HepG2 (cell line): ENCODE measurements at regions not wholly inside any gene's neighbourhood (a gene's known extent, or its start where the extent isn't known, plus 50 kb on each side); places are given as distances from the start of the nearest gene placed in this dataset.

ENCODE experiments used
- ATAC-seq: fragments of 200-7000 bp; cut with Tn5 transposase; 3 replicates; pipeline ENCODE4 v1.9.1; 2020; ENCODE audit warnings: mild to moderate bottlenecking, moderate library complexity
- BruUV-seq: library from RNA; stranded (reverse); fragments of 400-500 nt; replicated peaks from 2 replicates; lab custom pipeline; 2021; lab: Mats Ljungman, UMichigan
- CTCF ChIA-PET: fragments of 300-600 bp; formaldehyde crosslinking; extraction: SDS; loops from one replicate; lab custom pipeline; 2021; ENCODE audit warnings: low total read pairs, inconsistent platforms, low intra/inter-chr PET ratio; lab: Yijun Ruan, JAX
- POLR2A ChIA-PET: fragments of 350-600 bp; sonication (Branson Sonifier 250); formaldehyde crosslinking; loops from one replicate; lab custom pipeline; 2020; ENCODE audit warnings: antibody characterized with exemption, inconsistent platforms; lab: Yijun Ruan, JAX
- DNase-seq: peaks from one replicate; pipeline ENCODE4 v3.0.0-alpha.2; 2015; ENCODE audit warnings: low spot score
- FAIRE-seq: peaks from 3 replicates; lab custom pipeline; 2011; peaks lifted over from hg19 to GRCh38; lab: Jason Lieb, UNC
- H2AFZ ChIP-seq: one replicate; pipeline ENCODE4 v1.6.1; 2011; ENCODE audit warnings: low read length, inconsistent platforms
- H3K27ac ChIP-seq: fragments of 300-600 bp; 3 replicates; pipeline ENCODE4 v1.8.0; 2011; ENCODE audit warnings: mixed run types, mild to moderate bottlenecking, mixed read lengths, low read length, inconsistent platforms; ENCODE audit not compliant: insufficient read depth; ENCODE audit errors: extremely low read length
- H3K27me3 ChIP-seq, 2 experiments: fragments of 200-600 bp in 1 of 2; 2 replicates in 1 of 2; 3 replicates in 1 of 2; pipeline versions ENCODE4 v1.6.0 to v1.8.0; 2011; ENCODE audit warnings: low read length in 2 of 2, mild to moderate bottlenecking in 2 of 2, moderate library complexity in 2 of 2, inconsistent platforms in 1 of 2; ENCODE audit not compliant: insufficient read depth in 2 of 2, control insufficient read depth in 1 of 2
- H3K36me3 ChIP-seq, 2 experiments: fragments of 200-600 bp in 1 of 2; replicated peaks in 1 of 2; 2 replicates in 1 of 2; 3 replicates in 1 of 2; pipeline versions ENCODE4 v1.5.1 to v1.8.0; 2011; ENCODE audit warnings: low read length in 2 of 2, inconsistent platforms in 1 of 2; ENCODE audit not compliant: insufficient read depth in 2 of 2, control insufficient read depth in 1 of 2
- H3K4me1 ChIP-seq: 2 replicates; pipeline ENCODE4 v1.5.1; 2012; ENCODE audit warnings: low read length, inconsistent platforms; ENCODE audit not compliant: insufficient read depth
- H3K4me2 ChIP-seq: 2 replicates; pipeline ENCODE4 v1.6.0; 2011; ENCODE audit warnings: low read depth, low read length, inconsistent platforms
- H3K4me3 ChIP-seq, 3 experiments: fragments of 200-600 bp in 1 of 3; sonication (generic), shearing (Covaris generic) in 1 of 3; replicated peaks in 1 of 3; 2 replicates each; pipeline ENCODE4 v1.5.1; 2011 to 2016; ENCODE audit warnings: low read length in 3 of 3, inconsistent platforms in 2 of 3, low read depth in 2 of 3, mild to moderate bottlenecking in 2 of 3, control low read depth in 1 of 3, mixed read lengths in 1 of 3; ENCODE audit not compliant: insufficient read depth in 1 of 3
- H3K79me2 ChIP-seq: one replicate; pipeline ENCODE4 v1.6.1; 2011; ENCODE audit warnings: low read length, inconsistent platforms; ENCODE audit not compliant: insufficient read depth
- H3K9ac ChIP-seq: 2 replicates; pipeline ENCODE4 v1.6.0; 2011; ENCODE audit warnings: mild to moderate bottlenecking, low read depth, low read length, inconsistent platforms; ENCODE audit not compliant: insufficient read depth
- H3K9me3 ChIP-seq: 2 replicates; pipeline ENCODE4 v1.5.1; 2012; ENCODE audit warnings: mild to moderate bottlenecking, low read length
- H4K20me1 ChIP-seq: 2 replicates; pipeline ENCODE4 v1.6.0; 2011; ENCODE audit warnings: inconsistent platforms, mild to moderate bottlenecking, low read length, moderate library complexity; ENCODE audit not compliant: insufficient read depth
- CHD2 ChIP-seq: IDR thresholded peaks from 2 replicates; pipeline ENCODE4 v1.6.1; 2011; ENCODE audit warnings: low read depth, low read length, improper control_type of control experiment
- ESRRA ChIP-seq: sonication (generic); formaldehyde crosslinking; IDR thresholded peaks from 2 replicates; pipeline ENCODE4 v1.5.1; 2020; ENCODE audit warnings: mild to moderate bottlenecking, low read depth, missing genetic modification reagents
- MBNL3 ChIP-seq: fragments of 250-450 bp; sonication (Bioruptor Pico); conservative IDR thresholded peaks from 2 replicates; pipeline ENCODE4 v1.8.0; 2022; ENCODE audit warnings: mild to moderate bottlenecking, inconsistent platforms
- PHF20 ChIP-seq: sonication (generic); formaldehyde crosslinking; IDR thresholded peaks from 2 replicates; pipeline ENCODE4 v1.5.0; 2020; ENCODE audit warnings: mild to moderate bottlenecking, missing genetic modification reagents
- RFXANK ChIP-seq: IDR thresholded peaks from 2 replicates; pipeline ENCODE4 v1.6.1; 2016
- SKI ChIP-seq: fragments of 450-650 bp; IDR thresholded peaks from one replicate; pipeline ENCODE4 v1.6.1; 2018; ENCODE audit warnings: mild to moderate bottlenecking; ENCODE audit not compliant: partially characterized antibody
- U2AF1 ChIP-seq: fragments of 200-400 bp; formaldehyde crosslinking; optimal IDR thresholded peaks from 2 replicates; pipeline ENCODE3; 2017; ENCODE audit warnings: mild to moderate bottlenecking, low read depth, low read length
- YEATS4 ChIP-seq: sonication (generic); formaldehyde crosslinking; IDR thresholded peaks from 2 replicates; pipeline ENCODE4 v1.4.0; 2020; ENCODE audit warnings: missing genetic modification reagents, borderline replicate concordance
- ZIK1 ChIP-seq: sonication (generic); formaldehyde crosslinking; IDR thresholded peaks from 2 replicates; pipeline ENCODE4 v1.5.0; 2020; ENCODE audit warnings: mild to moderate bottlenecking, low read depth, missing genetic modification reagents, borderline replicate concordance
- ZNF337 ChIP-seq: sonication (generic); formaldehyde crosslinking; IDR thresholded peaks from 2 replicates; pipeline ENCODE4 v1.5.1; 2020; ENCODE audit warnings: missing genetic modification reagents, low read depth, mild to moderate bottlenecking, borderline replicate concordance
- ZNF841 ChIP-seq: sonication (generic); formaldehyde crosslinking; IDR thresholded peaks from 2 replicates; pipeline ENCODE4 v1.8.1; 2023; ENCODE audit warnings: missing genetic modification reagents, borderline replicate concordance
- ZNF878 ChIP-seq: sonication (generic); formaldehyde crosslinking; IDR thresholded peaks from 2 replicates; pipeline ENCODE4 v1.8.1; 2023; ENCODE audit warnings: mild to moderate bottlenecking, missing genetic modification reagents, moderate library complexity
- WGBS: methylation state at CpG from one replicate; pipeline ENCODE4 v1.1.6; 2017; ENCODE audit warnings: low lambda C conversion rate; 5-methylcytosine and 5-hydroxymethylcytosine counted together
- in situ Hi-C: cut with HindIII; loops from 2 replicates; pipeline ENCODE4 v1.10.0; 2017; ENCODE audit warnings: low pct_unique_long_range_greater_than_20kb; ENCODE audit not compliant: extremely low pct_ligation_motif_present
- intact Hi-C: fragments of 100-400 bp; cut with micrococcal nuclease; formaldehyde crosslinking; loops from one replicate; pipeline ENCODE4 v1.10.0; 2022; ENCODE audit not compliant: unreplicated experiment
- TF ChIP-seq, protein P1 (sequence below): sonication (generic); formaldehyde crosslinking; IDR thresholded peaks from 2 replicates; pipeline ENCODE4 v1.8.1; 2023; ENCODE audit warnings: mild to moderate bottlenecking, missing genetic modification reagents
- TF ChIP-seq, protein P2 (sequence below): sonication (generic); formaldehyde crosslinking; IDR thresholded peaks from 2 replicates; pipeline ENCODE4 v1.5.1; 2020; ENCODE audit warnings: missing genetic modification reagents, mild to moderate bottlenecking, borderline replicate concordance
- TF ChIP-seq, protein P3 (sequence below): sonication (generic); formaldehyde crosslinking; conservative IDR thresholded peaks from 2 replicates; pipeline ENCODE4 v1.4.0; 2020; ENCODE audit warnings: missing genetic modification reagents

DNA sequence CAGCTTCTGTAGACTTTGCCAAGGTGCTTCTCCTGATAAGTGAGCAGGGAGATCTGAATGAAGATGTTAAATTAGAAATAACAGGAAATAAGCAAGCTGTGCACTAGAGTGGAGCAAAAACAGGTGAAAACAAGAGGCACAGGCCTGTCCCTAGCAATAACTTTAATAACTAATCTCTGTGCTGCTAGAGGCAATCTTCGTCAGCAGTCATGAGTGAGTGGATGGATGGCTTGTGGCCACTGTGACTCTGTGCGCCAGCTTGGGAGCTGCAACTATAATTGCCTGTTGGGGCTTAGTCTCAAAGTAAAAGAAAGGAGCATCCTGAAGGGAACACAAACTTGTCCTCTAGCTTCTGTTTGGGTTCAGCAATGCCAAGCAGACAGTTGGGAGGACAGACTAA is 240.3 kb downstream of the HHIPL2 start (continued):
- TF ChIP-seq YEATS4: no peak
- TF ChIP-seq, all 625 proteins: peak for 0

DNA sequence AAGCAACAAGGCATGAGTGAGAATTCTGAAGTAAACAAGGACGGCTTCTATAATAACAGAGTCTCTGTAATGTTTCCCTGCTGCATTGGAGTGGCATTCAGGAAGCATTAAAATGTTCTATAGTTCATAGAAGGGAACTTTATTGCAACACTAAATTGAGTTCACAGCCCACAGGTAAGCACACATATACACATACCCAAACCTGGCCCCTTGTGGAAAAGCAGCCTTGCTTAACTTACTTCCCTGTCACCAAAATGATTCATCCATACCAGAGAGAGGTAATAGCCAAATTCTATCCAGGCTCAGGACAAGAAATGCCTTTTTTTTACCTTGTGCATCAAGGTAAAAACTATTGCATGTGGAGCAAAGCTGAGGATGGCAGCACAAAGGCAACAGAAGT is 241.4 kb downstream of the HHIPL2 start:
- Histone ChIP-seq H3K4me3 (no peak overlapping the region), H2AFZ (no peak overlapping the region), H3K27me3 (no peaks in the 10 kb centered on the region), H3K9me3 (no peaks in the 10 kb centered on the region), H3K79me2 (no peaks in the 10 kb centered on the region), H3K36me3 (no peaks in the 10 kb centered on the region), H3K9ac (no peak overlapping the region), H3K4me1 (no peaks in the 10 kb centered on the region), H3K4me2 (no peak overlapping the region), H3K27ac (no peak overlapping the region), H4K20me1 (no peaks in the 10 kb centered on the region)
- intact Hi-C loops: no loop called here
- TF ChIP-seq SKI (no peak), ZNF841 (CRISPR knock-in tag) (no peak), MBNL3 (CRISPR knock-in tag) (no peak)
- in situ Hi-C loops: no loop called here
- DNase-seq: no peak
- ChIA-PET POLR2A (no interaction called here), CTCF (no interaction called here)
- no TSS peak for BruUV-seq
- ATAC-seq: no peak
- FAIRE-seq: no peak
- 0% methylated on average over 1 of the region's 1 CpG for WGBS

DNA sequence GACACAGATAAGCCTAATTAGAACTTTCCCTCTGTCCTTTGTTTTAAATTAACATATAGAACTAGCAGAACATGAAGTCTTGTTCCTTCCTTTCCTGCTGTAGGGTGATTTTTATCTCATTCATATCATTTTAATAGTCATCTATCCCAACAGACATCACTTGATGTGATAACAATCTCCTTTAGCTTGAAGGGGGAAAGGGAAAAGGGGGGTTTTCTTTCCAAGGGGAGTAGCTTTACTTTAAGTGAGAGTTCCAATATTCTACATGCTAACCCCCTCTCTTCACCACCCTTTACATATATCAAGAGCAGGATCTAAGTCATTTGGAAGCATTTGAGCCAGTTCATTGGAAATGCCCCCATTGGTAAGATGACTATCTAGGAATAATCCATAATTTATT is 241.9 kb downstream of the HHIPL2 start:
- DNase-seq (no peak), FAIRE-seq (no peak), ATAC-seq (no peak)
- intact Hi-C loops (no loop called here), in situ Hi-C loops (no loop called here)
- ChIA-PET CTCF (no interaction called here), POLR2A (no interaction called here)
- Histone ChIP-seq H3K27ac (no peak overlapping the region), H4K20me1 (no peaks in the 10 kb centered on the region), H3K9ac (no peak overlapping the region), H2AFZ (no peak overlapping the region), H3K27me3 (no peaks in the 10 kb centered on the region), H3K9me3 (no peaks in the 10 kb centered on the region), H3K4me3 (no peak overlapping the region), H3K36me3 (no peaks in the 10 kb centered on the region), H3K4me1 (no peaks in the 10 kb centered on the region), H3K79me2 (no peaks in the 10 kb centered on the region), H3K4me2 (no peak overlapping the region)
- BruUV-seq: no TSS peak
- TF ChIP-seq, protein P1, sequence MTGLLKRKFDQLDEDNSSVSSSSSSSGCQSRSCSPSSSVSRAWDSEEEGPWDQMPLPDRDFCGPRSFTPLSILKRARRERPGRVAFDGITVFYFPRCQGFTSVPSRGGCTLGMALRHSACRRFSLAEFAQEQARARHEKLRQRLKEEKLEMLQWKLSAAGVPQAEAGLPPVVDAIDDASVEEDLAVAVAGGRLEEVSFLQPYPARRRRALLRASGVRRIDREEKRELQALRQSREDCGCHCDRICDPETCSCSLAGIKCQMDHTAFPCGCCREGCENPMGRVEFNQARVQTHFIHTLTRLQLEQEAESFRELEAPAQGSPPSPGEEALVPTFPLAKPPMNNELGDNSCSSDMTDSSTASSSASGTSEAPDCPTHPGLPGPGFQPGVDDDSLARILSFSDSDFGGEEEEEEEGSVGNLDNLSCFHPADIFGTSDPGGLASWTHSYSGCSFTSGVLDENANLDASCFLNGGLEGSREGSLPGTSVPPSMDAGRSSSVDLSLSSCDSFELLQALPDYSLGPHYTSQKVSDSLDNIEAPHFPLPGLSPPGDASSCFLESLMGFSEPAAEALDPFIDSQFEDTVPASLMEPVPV (CRISPR knock-in tag): no peak
- TF ChIP-seq RFXANK (CRISPR knock-in tag) (no peak), U2AF1 (no peak), ZNF878 (CRISPR knock-in tag) (no peak), CHD2 (no peak), ESRRA (CRISPR knock-in tag) (no peak), ZNF337 (CRISPR knock-in tag) (no peak), ZIK1 (CRISPR knock-in tag) (no peak), PHF20 (CRISPR knock-in tag) (no peak)
- TF ChIP-seq, protein P2, sequence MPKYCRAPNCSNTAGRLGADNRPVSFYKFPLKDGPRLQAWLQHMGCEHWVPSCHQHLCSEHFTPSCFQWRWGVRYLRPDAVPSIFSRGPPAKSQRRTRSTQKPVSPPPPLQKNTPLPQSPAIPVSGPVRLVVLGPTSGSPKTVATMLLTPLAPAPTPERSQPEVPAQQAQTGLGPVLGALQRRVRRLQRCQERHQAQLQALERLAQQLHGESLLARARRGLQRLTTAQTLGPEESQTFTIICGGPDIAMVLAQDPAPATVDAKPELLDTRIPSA (CRISPR knock-in tag): no peak
- TF ChIP-seq, protein P3, sequence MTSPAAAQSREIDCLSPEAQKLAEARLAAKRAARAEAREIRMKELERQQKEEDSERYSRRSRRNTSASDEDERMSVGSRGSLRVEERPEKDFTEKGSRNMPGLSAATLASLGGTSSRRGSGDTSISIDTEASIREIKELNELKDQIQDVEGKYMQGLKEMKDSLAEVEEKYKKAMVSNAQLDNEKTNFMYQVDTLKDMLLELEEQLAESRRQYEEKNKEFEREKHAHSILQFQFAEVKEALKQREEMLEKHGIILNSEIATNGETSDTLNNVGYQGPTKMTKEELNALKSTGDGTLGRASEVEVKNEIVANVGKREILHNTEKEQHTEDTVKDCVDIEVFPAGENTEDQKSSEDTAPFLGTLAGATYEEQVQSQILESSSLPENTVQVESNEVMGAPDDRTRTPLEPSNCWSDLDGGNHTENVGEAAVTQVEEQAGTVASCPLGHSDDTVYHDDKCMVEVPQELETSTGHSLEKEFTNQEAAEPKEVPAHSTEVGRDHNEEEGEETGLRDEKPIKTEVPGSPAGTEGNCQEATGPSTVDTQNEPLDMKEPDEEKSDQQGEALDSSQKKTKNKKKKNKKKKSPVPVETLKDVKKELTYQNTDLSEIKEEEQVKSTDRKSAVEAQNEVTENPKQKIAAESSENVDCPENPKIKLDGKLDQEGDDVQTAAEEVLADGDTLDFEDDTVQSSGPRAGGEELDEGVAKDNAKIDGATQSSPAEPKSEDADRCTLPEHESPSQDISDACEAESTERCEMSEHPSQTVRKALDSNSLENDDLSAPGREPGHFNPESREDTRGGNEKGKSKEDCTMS (CRISPR knock-in tag): no peak
